Neural progenitor cell (in vitro differentiated cells): ENCODE measurements at regions not wholly inside any gene's neighbourhood (a gene's known extent, or its start where the extent isn't known, plus 50 kb on each side); places are given as distances from the start of the nearest gene placed in this dataset.

Experiments used
- DNase-seq: peaks from one replicate; pipeline ENCODE4 v3.0.0-alpha.2; 2016; ENCODE audit warnings: low spot score
- H2AFZ ChIP-seq: fragments of 200-600 bp; sonication (generic); replicated peaks from 2 replicates; pipeline ENCODE4 v1.6.1; 2016; ENCODE audit warnings: antibody characterized with exemption
- H3F3A ChIP-seq: fragments of 200-600 bp; sonication (generic); 2 replicates; pipeline ENCODE4 v1.6.1; 2016; ENCODE audit warnings: antibody characterized with exemption, low read depth
- H3K27ac ChIP-seq: fragments of 200-600 bp; sonication (generic); 2 replicates; pipeline ENCODE4 v1.5.1; 2016; ENCODE audit warnings: mild to moderate bottlenecking
- H3K27me3 ChIP-seq: fragments of 200-600 bp; sonication (generic); 2 replicates; pipeline ENCODE4 v1.6.1; 2016; ENCODE audit warnings: mild to moderate bottlenecking, moderate library complexity
- H3K36me3 ChIP-seq: fragments of 200-600 bp; sonication (generic); 2 replicates; pipeline ENCODE4 v1.5.1; 2016
- H3K4me1 ChIP-seq: fragments of 200-600 bp; sonication (generic); 2 replicates; pipeline ENCODE4 v1.6.1; 2016; ENCODE audit warnings: mixed run types
- H3K4me2 ChIP-seq: fragments of 200-600 bp; sonication (generic); 2 replicates; pipeline ENCODE4 v1.6.1; 2016
- H3K4me3 ChIP-seq: fragments of 200-600 bp; sonication (generic); 2 replicates; pipeline ENCODE4 v1.5.1; 2016
- H3K79me2 ChIP-seq: fragments of 200-600 bp; sonication (generic); 2 replicates; pipeline ENCODE4 v1.6.1; 2016; ENCODE audit warnings: low read depth
- H3K9ac ChIP-seq: fragments of 200-600 bp; sonication (generic); 2 replicates; pipeline ENCODE4 v1.6.1; 2016
- H3K9me3 ChIP-seq: fragments of 200-600 bp; sonication (generic); 2 replicates; pipeline ENCODE4 v1.5.1; 2016; ENCODE audit warnings: low read depth
- H4K20me1 ChIP-seq: fragments of 200-600 bp; sonication (generic); 2 replicates; pipeline ENCODE4 v1.6.1; 2016; ENCODE audit warnings: low read depth
- H3K27ac Mint-ChIP-seq: 3 replicates; pipeline ENCODE4 v1.8.0; 2021; ENCODE audit warnings: mixed read lengths
- H3K27me3 Mint-ChIP-seq: 2 replicates; pipeline ENCODE4 v1.8.0; 2022; ENCODE audit warnings: low read depth, mild to moderate bottlenecking, inconsistent platforms, moderate library complexity, mixed read lengths; ENCODE audit not compliant: insufficient read depth
- H3K36me3 Mint-ChIP-seq: 3 replicates; pipeline ENCODE4 v1.8.0; 2021; ENCODE audit warnings: mixed read lengths
- H3K4me1 Mint-ChIP-seq: 3 replicates; pipeline ENCODE4 v1.8.0; 2021; ENCODE audit warnings: mixed read lengths
- H3K4me3 Mint-ChIP-seq: 3 replicates; pipeline ENCODE4 v1.8.0; 2021; ENCODE audit warnings: mild to moderate bottlenecking, moderate library complexity, mixed read lengths
- H3K9me3 Mint-ChIP-seq: 3 replicates; pipeline ENCODE4 v1.8.0; 2020; ENCODE audit warnings: mixed read lengths
- EZH2 ChIP-seq: fragments of 200-600 bp; sonication (generic); IDR thresholded peaks from 2 replicates; pipeline ENCODE4 v1.6.1; 2017; ENCODE audit warnings: antibody characterized with exemption, mild to moderate bottlenecking, moderate library complexity
- EZH2phosphoT487 ChIP-seq: fragments of 200-600 bp; sonication (generic); IDR thresholded peaks from 2 replicates; pipeline ENCODE4 v1.6.1; 2017; ENCODE audit warnings: antibody characterized with exemption
- TF ChIP-seq, protein P1 (sequence below): fragments of 200-600 bp; sonication (generic); IDR thresholded peaks from 2 replicates; pipeline ENCODE4 v1.5.1; 2017; ENCODE audit warnings: antibody characterized with exemption, mild to moderate bottlenecking

GRCh38 chr16:87542531-87543102 lies 49.8 kb upstream of the ZCCHC14 start:
- Histone ChIP-seq H2AFZ (no peak overlapping the region), H3K9ac (no peak overlapping the region), H3K27ac (no peak overlapping the region), H3K79me2 (no peaks in the 10 kb centered on the region), H3K27me3 (no peaks in the 10 kb centered on the region), H3F3A (no peaks in the 10 kb centered on the region), H3K4me2 (no peak overlapping the region), H3K4me1 (peaks cover 20% of the 10 kb centered on the region), H3K9me3 (no peaks in the 10 kb centered on the region), H3K4me3 (no peak overlapping the region), H4K20me1 (no peaks in the 10 kb centered on the region), H3K36me3 (no peaks in the 10 kb centered on the region)
- Mint-ChIP-seq H3K4me1 (peaks cover 46% of the 10 kb centered on the region), H3K27me3 (peaks cover 12% of the 10 kb centered on the region), H3K4me3 (no peak overlapping the region), H3K9me3 (peaks cover 5% of the 10 kb centered on the region), H3K36me3 (no peaks in the 10 kb centered on the region), H3K27ac (no peak overlapping the region)
- DNase-seq = no peak
- no peak for TF ChIP-seq EZH2
- TF ChIP-seq EZH2phosphoT487 = no peak
- TF ChIP-seq, protein P1, sequence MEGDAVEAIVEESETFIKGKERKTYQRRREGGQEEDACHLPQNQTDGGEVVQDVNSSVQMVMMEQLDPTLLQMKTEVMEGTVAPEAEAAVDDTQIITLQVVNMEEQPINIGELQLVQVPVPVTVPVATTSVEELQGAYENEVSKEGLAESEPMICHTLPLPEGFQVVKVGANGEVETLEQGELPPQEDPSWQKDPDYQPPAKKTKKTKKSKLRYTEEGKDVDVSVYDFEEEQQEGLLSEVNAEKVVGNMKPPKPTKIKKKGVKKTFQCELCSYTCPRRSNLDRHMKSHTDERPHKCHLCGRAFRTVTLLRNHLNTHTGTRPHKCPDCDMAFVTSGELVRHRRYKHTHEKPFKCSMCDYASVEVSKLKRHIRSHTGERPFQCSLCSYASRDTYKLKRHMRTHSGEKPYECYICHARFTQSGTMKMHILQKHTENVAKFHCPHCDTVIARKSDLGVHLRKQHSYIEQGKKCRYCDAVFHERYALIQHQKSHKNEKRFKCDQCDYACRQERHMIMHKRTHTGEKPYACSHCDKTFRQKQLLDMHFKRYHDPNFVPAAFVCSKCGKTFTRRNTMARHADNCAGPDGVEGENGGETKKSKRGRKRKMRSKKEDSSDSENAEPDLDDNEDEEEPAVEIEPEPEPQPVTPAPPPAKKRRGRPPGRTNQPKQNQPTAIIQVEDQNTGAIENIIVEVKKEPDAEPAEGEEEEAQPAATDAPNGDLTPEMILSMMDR = no peak
